ENCODE measurements at regions not wholly inside any gene's neighbourhood (a gene's known extent, or its start where the extent isn't known, plus 50 kb on each side); places are given as distances from the start of the nearest gene placed in this dataset.
A peak's percentile ranks its signal among the peaks of the same experiment; 100 is the strongest.

DNA sequence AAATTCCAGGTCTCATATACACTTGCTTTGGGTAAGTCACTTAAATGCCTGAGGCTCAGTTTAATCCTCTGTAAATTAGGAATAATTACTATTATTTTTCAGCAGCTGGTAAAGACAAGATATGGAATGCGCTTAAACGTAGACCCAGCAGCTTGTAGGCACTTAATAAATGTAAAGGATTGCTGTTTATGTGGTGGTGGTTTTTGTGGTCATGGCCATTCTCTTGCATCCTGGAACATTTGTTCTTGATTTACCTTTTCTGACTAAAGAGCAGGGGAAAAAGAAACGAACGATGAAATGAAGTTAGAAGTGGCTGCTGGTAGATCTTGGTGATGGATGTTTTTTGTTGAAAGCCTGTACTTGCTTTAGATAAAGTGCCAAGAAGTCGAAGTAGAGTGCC is 195.0 kb upstream of the FOXD3 start:
- DNase-seq = no peak

- no peak for DNase-seq
Measured at GRCh38 chr1:63128556-63128955, 193.8 kb upstream of the FOXD3 start.

DNA sequence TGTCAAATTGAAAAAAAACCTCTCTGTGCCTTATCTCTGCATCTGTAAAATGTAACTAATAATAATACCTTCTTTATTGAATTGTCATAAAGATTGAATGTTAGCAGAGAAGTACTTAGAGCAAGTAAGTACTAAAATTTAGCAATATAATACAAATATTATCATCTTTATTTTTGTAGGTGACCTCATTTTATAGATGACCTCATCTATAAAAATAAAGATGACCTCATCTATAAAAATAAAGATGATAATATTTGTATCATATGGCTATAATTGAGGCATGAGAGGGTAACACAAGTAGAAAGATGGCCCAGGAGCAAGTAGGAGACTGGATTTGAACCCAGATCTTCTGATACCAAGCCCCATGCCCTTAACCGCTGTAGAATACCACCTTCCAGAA is 193.2 kb upstream of the FOXD3 start:
- no peak for DNase-seq

DNA sequence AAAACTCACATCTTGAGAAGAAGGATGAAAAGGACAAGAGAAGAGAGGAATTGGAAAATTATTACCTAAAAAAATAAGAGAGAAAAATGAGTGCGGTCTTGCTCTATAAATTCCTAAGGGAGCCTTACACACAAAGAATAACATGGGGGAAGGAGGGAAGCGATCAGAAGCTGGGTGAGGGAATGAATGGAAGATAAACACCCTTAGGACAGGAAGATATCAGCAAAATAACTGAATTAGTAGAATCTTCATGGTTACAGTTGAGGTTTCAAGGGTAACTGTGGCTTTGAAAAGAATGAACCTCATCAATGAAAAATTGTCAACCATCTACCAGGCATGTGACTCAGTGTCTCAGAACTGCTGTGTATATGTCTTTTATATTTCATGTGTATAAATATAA is 192.5 kb upstream of the FOXD3 start:
- no peak for DNase-seq

DNA sequence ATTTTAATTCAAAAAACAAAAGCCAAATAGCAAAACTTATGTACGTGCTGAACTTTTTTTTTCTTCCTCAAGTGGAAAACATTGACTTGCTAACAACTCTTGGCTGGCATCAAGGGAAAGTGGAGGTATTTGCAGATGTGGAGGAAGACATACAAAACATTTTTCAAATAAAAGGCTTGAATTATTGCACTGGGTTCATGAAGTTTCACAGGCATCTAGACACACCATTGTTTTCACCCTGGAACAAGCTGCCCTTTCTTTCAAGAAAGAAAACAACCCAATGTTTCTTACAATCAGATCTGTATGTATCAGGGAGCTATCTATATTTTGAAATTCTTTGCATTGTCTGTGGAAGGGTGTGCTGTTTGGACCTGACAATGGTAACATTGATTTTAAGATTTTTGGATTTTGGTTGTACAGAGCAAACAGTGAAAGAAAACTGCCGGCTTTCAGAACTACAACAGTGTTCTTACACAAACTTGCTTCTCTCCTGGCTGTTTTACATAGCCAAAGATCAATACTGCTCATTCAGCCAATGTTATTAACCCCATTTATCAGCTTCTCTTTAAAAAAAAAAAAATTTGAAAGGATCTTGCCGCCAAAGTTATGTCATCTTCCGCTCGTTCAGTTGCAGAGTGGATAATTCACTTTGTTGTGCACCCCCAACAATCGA is 187.7 kb upstream of the FOXD3 start:
- no peak for DNase-seq

DNA sequence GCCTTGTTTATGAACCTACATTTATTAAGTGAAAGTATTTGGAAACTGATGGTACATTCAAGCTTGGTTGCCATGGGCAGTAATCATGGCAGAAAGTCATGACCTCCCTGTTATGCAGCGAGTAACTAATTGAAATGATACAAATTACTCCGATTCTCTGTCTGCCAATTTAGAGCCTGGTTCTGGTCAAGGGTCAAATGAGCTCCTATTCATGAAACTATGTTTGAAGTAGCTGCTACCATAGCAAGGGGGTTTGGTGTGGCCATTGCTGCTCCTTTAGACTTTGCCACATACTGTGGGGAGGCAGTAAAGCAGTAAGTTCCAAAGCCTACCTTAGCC is 187.2 kb upstream of the FOXD3 start:
- DNase-seq = no peak

DNA sequence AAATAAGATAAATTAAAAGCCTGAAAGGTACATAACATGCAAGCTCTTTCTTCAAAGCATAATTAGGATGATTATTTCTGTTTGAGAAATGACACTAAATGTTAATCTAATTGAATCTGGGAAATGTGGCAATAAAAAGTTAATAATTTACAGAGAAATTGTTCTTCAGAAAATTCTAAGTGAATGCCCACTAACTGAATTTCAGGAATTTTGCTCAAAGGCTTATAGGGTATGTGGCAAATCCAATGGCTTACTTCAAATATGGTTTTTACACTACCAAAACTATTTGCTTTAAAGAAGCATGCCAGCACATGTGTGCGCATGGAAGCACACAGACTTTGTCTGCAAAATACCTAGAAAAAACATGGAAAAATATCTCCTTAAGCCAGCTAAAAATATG is 186.6 kb upstream of the FOXD3 start:
- no peak for DNase-seq

GRCh38 chr1:63142001-63142400 is 180.4 kb upstream of the FOXD3 start:
- no peak for DNase-seq

- DNase-seq = no peak
Measured at GRCh38 chr1:63143482-63143881, 178.9 kb upstream of the FOXD3 start.

DNA sequence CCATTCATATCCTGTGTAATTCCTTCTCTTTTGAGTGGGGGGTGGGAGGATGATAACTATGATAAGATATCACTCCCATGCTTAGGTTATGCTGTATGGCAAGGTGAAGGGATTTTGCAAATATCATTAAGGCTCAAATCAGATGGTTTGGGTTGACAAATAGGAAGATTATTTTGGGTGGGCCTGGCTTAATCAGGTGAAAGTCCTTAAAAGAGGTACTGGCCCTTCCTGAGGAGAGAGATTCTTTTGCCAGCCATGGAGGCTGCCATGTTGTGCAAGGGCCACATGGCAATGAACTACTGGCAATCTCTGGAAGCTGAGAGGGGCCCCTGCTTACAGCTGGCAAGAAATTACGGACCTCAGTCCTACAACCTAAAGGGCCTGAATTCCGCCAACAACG is 174.6 kb upstream of the FOXD3 start:
- DNase-seq = no peak

- peak; percentile 18 for DNase-seq
Measured at GRCh38 chr1:63148825-63149645, 173.3 kb upstream of the FOXD3 start.

- DNase-seq = no peak
Measured at GRCh38 chr1:63152572-63152971, 169.8 kb upstream of the FOXD3 start.

DNA sequence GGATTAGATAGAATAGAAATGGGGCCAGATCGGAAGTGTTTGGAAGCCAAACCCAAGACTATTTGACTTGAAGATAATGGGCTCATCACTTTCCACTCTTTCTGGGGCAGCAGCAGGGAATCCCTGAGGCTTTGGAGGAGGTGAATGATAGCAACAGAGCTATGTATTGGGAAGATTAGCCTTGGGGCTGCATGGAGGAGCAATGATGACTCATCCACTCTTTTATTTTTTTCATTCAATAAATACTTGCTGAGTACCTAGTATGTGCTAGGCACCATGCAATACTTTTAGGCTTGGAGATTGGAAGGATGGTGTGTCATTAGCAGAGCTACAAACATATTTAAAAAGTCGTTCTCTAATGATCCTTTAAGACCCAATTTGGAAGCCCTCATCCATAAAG is 166.9 kb upstream of the FOXD3 start:
- DNase-seq = no peak

GRCh38 chr1:63157085-63157484 is 165.3 kb upstream of the FOXD3 start:
- no peak for DNase-seq

GRCh38 chr1:63169057-63169456 is 153.3 kb upstream of the FOXD3 start:
- DNase-seq = no peak

GRCh38 chr1:63173161-63173560 is 149.2 kb upstream of the FOXD3 start:
- peak; percentile 60 for DNase-seq

GRCh38 chr1:63189677-63190076 is 132.7 kb upstream of the FOXD3 start:
- DNase-seq = no peak

DNA sequence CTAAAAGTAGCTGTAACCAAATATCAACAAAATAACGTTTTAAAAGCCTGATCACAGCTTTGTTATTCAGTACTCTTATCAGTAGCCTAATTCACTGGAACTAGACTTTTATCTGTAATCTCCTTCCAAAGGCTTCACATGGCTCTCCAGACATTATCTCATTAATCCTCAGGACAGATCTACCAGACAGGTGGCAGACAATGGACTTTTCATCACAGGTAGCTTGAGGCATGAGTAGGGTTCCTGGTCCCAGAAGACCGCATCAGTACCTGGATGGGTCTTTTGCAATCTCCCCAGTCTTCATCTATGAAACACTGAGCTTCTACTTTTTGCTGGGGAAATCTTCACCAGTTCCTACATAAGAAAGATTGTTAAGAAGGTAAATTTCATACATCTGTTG is 132.2 kb upstream of the FOXD3 start:
- no peak for DNase-seq

DNA sequence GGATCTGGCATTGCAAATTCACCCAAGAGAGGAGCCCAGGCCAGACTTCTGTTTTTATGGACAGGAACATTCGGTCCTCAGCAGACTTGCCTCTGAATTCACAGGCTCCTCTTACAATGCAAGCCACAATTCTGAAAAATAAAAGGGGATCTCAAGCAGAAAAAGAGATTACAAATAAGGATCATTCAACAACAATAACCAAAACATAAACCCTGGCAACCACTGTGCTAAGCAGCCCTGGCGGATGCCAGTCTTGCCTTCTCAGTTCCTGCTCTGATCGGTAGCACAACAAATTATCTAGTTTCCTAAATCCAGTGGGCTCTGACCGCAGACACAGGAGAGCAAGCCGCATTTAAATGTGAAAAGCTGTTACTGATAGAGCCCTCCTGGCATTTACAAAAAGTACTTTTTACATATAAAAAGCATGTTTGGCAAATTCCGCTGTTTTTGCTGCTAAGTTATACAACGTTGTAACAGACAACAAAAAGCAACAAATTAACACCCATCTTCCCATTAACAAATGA is 123.4 kb upstream of the FOXD3 start:
- no peak for DNase-seq

DNA sequence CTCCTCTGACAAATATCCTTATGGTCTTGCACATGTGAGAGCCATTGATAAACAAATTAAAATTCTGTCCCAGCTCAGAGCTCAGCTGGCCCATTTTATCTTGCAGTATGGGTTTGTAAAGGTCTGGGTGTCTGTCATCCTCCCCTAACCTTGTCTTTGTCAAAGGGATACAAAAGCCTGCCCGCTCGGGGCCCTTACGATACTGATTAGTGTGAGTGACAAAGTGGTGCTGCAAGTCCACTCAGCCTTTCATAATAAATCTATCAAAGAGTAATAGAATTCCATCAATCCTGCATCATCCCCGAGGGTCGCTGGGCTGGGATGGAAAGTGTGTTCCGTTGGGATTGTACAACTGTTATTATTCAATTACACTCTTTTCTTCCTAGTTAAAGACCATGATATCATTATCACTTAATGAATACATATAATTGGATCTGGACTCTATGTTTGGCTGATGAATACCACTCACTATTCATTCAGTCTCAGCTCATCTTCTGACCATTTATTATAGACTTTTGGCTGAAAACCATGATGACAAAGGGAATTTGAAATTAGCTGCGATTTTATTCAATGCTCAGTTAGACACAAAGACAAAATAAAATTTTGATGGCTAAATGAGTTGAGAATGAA is 122.5 kb upstream of the FOXD3 start:
- DNase-seq = no peak

DNA sequence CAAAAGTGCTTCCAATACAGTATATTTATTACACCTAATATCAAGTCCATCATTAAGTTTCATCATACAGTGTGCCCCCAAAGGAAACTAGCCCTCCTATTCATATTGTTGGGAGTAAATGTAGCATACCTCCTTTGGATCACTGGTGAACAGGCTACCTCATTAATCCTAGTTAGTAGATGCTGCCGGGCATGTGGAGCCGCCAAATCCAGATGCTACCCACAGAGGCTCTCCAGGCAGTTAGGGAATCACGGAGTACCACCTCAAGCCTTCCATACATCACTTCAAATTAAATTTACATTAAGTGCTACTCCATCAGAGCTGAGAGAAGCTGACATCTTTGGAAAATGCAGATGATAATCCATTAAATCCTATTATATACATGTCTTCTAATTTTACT is 121.7 kb upstream of the FOXD3 start:
- no peak for DNase-seq

GRCh38 chr1:63203641-63204040 is 118.7 kb upstream of the FOXD3 start:
- no peak for DNase-seq

GRCh38 chr1:63205776-63206175 is 116.6 kb upstream of the FOXD3 start:
- no peak for DNase-seq

DNA sequence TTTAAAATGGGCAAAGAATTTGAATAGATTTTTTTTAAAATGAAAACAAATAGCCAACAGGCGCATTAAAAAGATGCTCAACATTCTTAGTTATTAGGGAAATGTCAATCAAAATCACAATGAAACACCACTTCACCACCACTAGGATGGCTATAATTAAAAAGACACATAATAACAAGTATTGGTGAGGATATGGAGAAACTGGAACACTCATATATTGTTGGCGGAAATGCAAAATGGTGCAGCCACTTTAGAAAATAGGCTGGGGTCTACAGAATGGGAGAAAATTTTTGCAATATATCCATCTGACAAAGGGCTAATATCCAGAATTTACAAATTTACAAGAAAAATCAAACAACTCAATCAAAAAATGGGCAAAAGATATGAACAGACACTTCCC is 107.8 kb upstream of the FOXD3 start:
- no peak for DNase-seq

All from NCI-H187 treated with DMSO at 0.1 percent for 48 hours (cell line).